Glutamatergic neuron (in vitro differentiated cells): ENCODE measurements at regions not wholly inside any gene's neighbourhood (a gene's known extent, or its start where the extent isn't known, plus 50 kb on each side); places are given as distances from the start of the nearest gene placed in this dataset.

Experiments used
- DNase-seq: peaks from one replicate; pipeline ENCODE4 v3.0.0; 2022
- H3K27ac Mint-ChIP-seq: one replicate; pipeline ENCODE4 v1.8.0; 2020; ENCODE audit warnings: mild to moderate bottlenecking, mixed read lengths, inconsistent platforms; ENCODE audit not compliant: unreplicated experiment
- H3K27me3 Mint-ChIP-seq: one replicate; pipeline ENCODE4 v1.8.0; 2020; ENCODE audit warnings: mild to moderate bottlenecking, moderate library complexity, mixed read lengths, inconsistent platforms; ENCODE audit not compliant: unreplicated experiment
- H3K36me3 Mint-ChIP-seq: one replicate; pipeline ENCODE4 v1.8.0; 2020; ENCODE audit warnings: mild to moderate bottlenecking, mixed read lengths, inconsistent platforms; ENCODE audit not compliant: unreplicated experiment
- H3K4me1 Mint-ChIP-seq: one replicate; pipeline ENCODE4 v1.8.0; 2020; ENCODE audit warnings: mild to moderate bottlenecking, low read depth, mixed read lengths, inconsistent platforms; ENCODE audit not compliant: unreplicated experiment
- H3K4me3 Mint-ChIP-seq: one replicate; pipeline ENCODE4 v1.8.0; 2020; ENCODE audit warnings: mild to moderate bottlenecking, mixed read lengths, inconsistent platforms; ENCODE audit not compliant: unreplicated experiment
- H3K9me3 Mint-ChIP-seq: one replicate; pipeline ENCODE4 v1.8.0; 2020; ENCODE audit warnings: mild to moderate bottlenecking, moderate library complexity, mixed read lengths, inconsistent platforms; ENCODE audit not compliant: unreplicated experiment
- CTCF ChIP-seq: fragments of 200-600 bp; sonication (generic); IDR thresholded peaks from one replicate; pipeline ENCODE4 v1.5.0; 2021; ENCODE audit not compliant: partially characterized antibody, unreplicated experiment

GRCh38 chr9:108521063-108521590, 334.7 kb downstream of the ACTL7B start:
- Mint-ChIP-seq H3K4me1 (no peaks in the 10 kb centered on the region), H3K9me3 (no peaks in the 10 kb centered on the region), H3K27me3 (no peaks in the 10 kb centered on the region), H3K4me3 (no peak overlapping the region), H3K27ac (no peak overlapping the region), H3K36me3 (no peaks in the 10 kb centered on the region)
- no peak for DNase-seq
- no peak for TF ChIP-seq CTCF

- no peaks in the 10 kb centered on the region for H3K27me3 Mint-ChIP-seq
- no peak overlapping the region for H3K4me3 Mint-ChIP-seq
- no peak for TF ChIP-seq CTCF
- H3K27ac Mint-ChIP-seq = no peak overlapping the region
- H3K4me1 Mint-ChIP-seq = no peaks in the 10 kb centered on the region
- H3K36me3 Mint-ChIP-seq = no peaks in the 10 kb centered on the region
- no peak for DNase-seq
- H3K9me3 Mint-ChIP-seq = no peaks in the 10 kb centered on the region
Observed at GRCh38 chr9:108519437-108519836, 336.3 kb downstream of the ACTL7B start.

- Mint-ChIP-seq H3K36me3 (no peaks in the 10 kb centered on the region), H3K9me3 (no peaks in the 10 kb centered on the region), H3K27ac (no peak overlapping the region)
Observed at GRCh38 chr9:108517651-108518365, 338.0 kb downstream of the ACTL7B start.

GRCh38 chr9:108516391-108516790, 339.4 kb downstream of the ACTL7B start:
- H3K27me3 Mint-ChIP-seq = peaks cover 2% of the 10 kb centered on the region
- no peak for TF ChIP-seq CTCF
- H3K4me1 Mint-ChIP-seq = no peaks in the 10 kb centered on the region
- H3K4me3 Mint-ChIP-seq = no peak overlapping the region
- no peak overlapping the region for H3K27ac Mint-ChIP-seq
- DNase-seq = no peak
- H3K9me3 Mint-ChIP-seq = no peaks in the 10 kb centered on the region
- no peaks in the 10 kb centered on the region for H3K36me3 Mint-ChIP-seq

More at GRCh38 chr9:108517651-108518365, 338.0 kb downstream of the ACTL7B start:
- no peak for TF ChIP-seq CTCF
- H3K27me3 Mint-ChIP-seq = no peaks in the 10 kb centered on the region
- H3K4me3 Mint-ChIP-seq = no peak overlapping the region
- no peak for DNase-seq
- no peaks in the 10 kb centered on the region for H3K4me1 Mint-ChIP-seq

- no peak for TF ChIP-seq CTCF
- H3K9me3 Mint-ChIP-seq = no peaks in the 10 kb centered on the region
- H3K27ac Mint-ChIP-seq = no peak overlapping the region
- no peak for DNase-seq
- peaks cover 2% of the 10 kb centered on the region for H3K27me3 Mint-ChIP-seq
- no peak overlapping the region for H3K4me3 Mint-ChIP-seq
- no peaks in the 10 kb centered on the region for H3K36me3 Mint-ChIP-seq
- H3K4me1 Mint-ChIP-seq = no peaks in the 10 kb centered on the region
Observed at GRCh38 chr9:108515856-108516255, 339.9 kb downstream of the ACTL7B start.
